GM20000 (cell line): ENCODE measurements at regions not wholly inside any gene's neighbourhood (a gene's known extent, or its start where the extent isn't known, plus 50 kb on each side); places are given as distances from the start of the nearest gene placed in this dataset.

ENCODE experiments used
- DNase-seq: peaks from one replicate; pipeline ENCODE4 v3.0.0; 2012; ENCODE audit warnings: low spot score
- CTCF ChIP-seq: IDR thresholded peaks from 2 replicates; pipeline ENCODE4 v1.5.1; 2012; ENCODE audit warnings: mild to moderate bottlenecking, control low read depth; ENCODE audit errors: extremely low read depth, missing control alignments

- no peak for DNase-seq
- TF ChIP-seq CTCF = no peak
Observed at GRCh38 chr14:96951511-96951910, 154.3 kb downstream of the VRK1 start.

- DNase-seq = no peak
- TF ChIP-seq CTCF = no peak
Observed at GRCh38 chr14:96953087-96953874, 156.1 kb downstream of the VRK1 start.

- no peak for TF ChIP-seq CTCF
- DNase-seq = no peak
Observed at GRCh38 chr14:96953875-96954185, 156.6 kb downstream of the VRK1 start.

GRCh38 chr14:96956464-96957239, 159.5 kb downstream of the VRK1 start:
- TF ChIP-seq CTCF = no peak
- DNase-seq = no peak

- TF ChIP-seq CTCF = no peak
- no peak for DNase-seq
Observed at GRCh38 chr14:96958057-96958456, 160.9 kb downstream of the VRK1 start.

GRCh38 chr14:96959992-96960391, 162.8 kb downstream of the VRK1 start:
- TF ChIP-seq CTCF = no peak
- no peak for DNase-seq

GRCh38 chr14:96960598-96961116, 163.5 kb downstream of the VRK1 start:
- DNase-seq = no peak
- TF ChIP-seq CTCF = no peak
